ENCODE measurements at regions not wholly inside any gene's neighbourhood (a gene's known extent, or its start where the extent isn't known, plus 50 kb on each side); places are given as distances from the start of the nearest gene placed in this dataset.

- Histone ChIP-seq H3K9me2 (ENCODE audit: insufficient read depth, low read length) (no peaks in the 10 kb centered on the region), H3K4me1 (ENCODE audit: insufficient read depth, low read length, poor library complexity, severe bottlenecking) (peaks cover 23% of the 10 kb centered on the region), H3K27ac (ENCODE audit: low read depth, low read length, poor library complexity, severe bottlenecking) (no peak overlapping the region), H3K9me3 (ENCODE audit: low read length) (no peaks in the 10 kb centered on the region), H3K4me3 (ENCODE audit: low read depth, low read length, poor library complexity, severe bottlenecking) (no peak overlapping the region), H3K36me3 (ENCODE audit: insufficient read depth, low read length) (no peaks in the 10 kb centered on the region), H3K79me2 (ENCODE audit: insufficient read depth, low read depth, low read length) (no peaks in the 10 kb centered on the region), H2AFZ (ENCODE audit: low read length) (no peak overlapping the region), H4K20me1 (ENCODE audit: insufficient read depth, low read length) (no peaks in the 10 kb centered on the region), H3K4me2 (ENCODE audit: low read length) (no peak overlapping the region)
- intact Hi-C loops (cut with micrococcal nuclease; ENCODE audit: unreplicated experiment): no loop called here
- DNase-seq (ENCODE audit: low spot score): no peak
- POLR2A ChIA-PET: interaction anchor here (0.5 to 1.3 kb wide), 4 partner anchors 9 to 507 kb away, joined by 3 to 5 read pairs (median 4); no protein-coding TSS in a partner anchor
- TF ChIP-seq EZH2phosphoT487 (IDR thresholded peaks at IDR 0.05; ENCODE audit: borderline replicate concordance, low read depth, low read length) (no peak), CTCF (conservative IDR thresholded peaks at IDR 0.05; ENCODE audit: low read length) (no peak)
- CTCF ChIA-PET (ENCODE audit: unreplicated experiment): no interaction called here
- BruUV-seq (replicated peaks): no TSS peak
Observed at GRCh38 chr13:40193286-40194223, 472.9 kb downstream of the FOXO1 start.

- Histone ChIP-seq H3K27ac (ENCODE audit: low read depth, low read length, poor library complexity, severe bottlenecking) (no peak overlapping the region), H4K20me1 (ENCODE audit: insufficient read depth, low read length) (no peaks in the 10 kb centered on the region), H3K4me1 (ENCODE audit: insufficient read depth, low read length, poor library complexity, severe bottlenecking) (peaks cover 23% of the 10 kb centered on the region), H3K36me3 (ENCODE audit: insufficient read depth, low read length) (no peaks in the 10 kb centered on the region), H3K9me3 (ENCODE audit: low read length) (no peaks in the 10 kb centered on the region), H3K4me3 (ENCODE audit: low read depth, low read length, poor library complexity, severe bottlenecking) (no peak overlapping the region), H2AFZ (ENCODE audit: low read length) (no peak overlapping the region), H3K4me2 (ENCODE audit: low read length) (no peak overlapping the region), H3K9me2 (ENCODE audit: insufficient read depth, low read length) (no peaks in the 10 kb centered on the region), H3K79me2 (ENCODE audit: insufficient read depth, low read depth, low read length) (no peaks in the 10 kb centered on the region)
- BruUV-seq (replicated peaks): no TSS peak
- no peak for TF ChIP-seq EZH2phosphoT487 (IDR thresholded peaks at IDR 0.05; ENCODE audit: borderline replicate concordance, low read depth, low read length)
- no peak for TF ChIP-seq CTCF (conservative IDR thresholded peaks at IDR 0.05; ENCODE audit: low read length)
- intact Hi-C loops (cut with micrococcal nuclease; ENCODE audit: unreplicated experiment): no loop called here
- ChIA-PET CTCF (ENCODE audit: unreplicated experiment) (no interaction called here), POLR2A (interaction anchor here (0.7 to 1.8 kb wide), 5 partner anchors 10 to 48 kb away, joined by 3 to 7 read pairs (median 3); no protein-coding TSS in a partner anchor)
- DNase-seq (ENCODE audit: low spot score): no peak
Observed at GRCh38 chr13:40194224-40194806, 472.1 kb downstream of the FOXO1 start.
